Thyroid gland (tissue), 4 donors: ENCODE measurements at regions not wholly inside any gene's neighbourhood (a gene's known extent, or its start where the extent isn't known, plus 50 kb on each side); places are given as distances from the start of the nearest gene placed in this dataset.

ENCODE experiments used
- DNase-seq, 2 donors: peaks; one replicate each; pipeline ENCODE4 v3.0.0-alpha.2; 2019
- H3K27ac ChIP-seq, 3 donors: fragments of 200-600 bp; sonication (generic); 1 replicate in 2 of 3; 2 replicates in 1 of 3; pipeline ENCODE4 v1.5.1; 2016 to 2019; ENCODE audit warnings: mild to moderate bottlenecking in 1 of 3, moderate library complexity in 1 of 3
- H3K27me3 ChIP-seq: fragments of 200-600 bp; sonication (generic); one replicate; pipeline ENCODE4 v1.5.1; 2019
- H3K36me3 ChIP-seq, 2 donors: fragments of 200-600 bp; sonication (generic); one replicate each; pipeline ENCODE4 v1.5.1; 2016 to 2019
- H3K4me1 ChIP-seq, 2 donors: fragments of 200-600 bp; sonication (generic); one replicate each; pipeline ENCODE4 v1.5.1; 2017 to 2019
- H3K4me3 ChIP-seq, 3 donors: fragments of 200-600 bp; sonication (generic); replicated peaks in 1 of 3; 1 replicate in 2 of 3; 2 replicates in 1 of 3; pipeline ENCODE4 v1.5.1; 2016; ENCODE audit warnings: mild to moderate bottlenecking in 1 of 3
- H3K9me3 ChIP-seq: fragments of 200-600 bp; sonication (generic); one replicate; pipeline ENCODE4 v1.5.1; 2017
- POLR2A ChIP-seq, 2 donors: fragments of 450-650 bp; IDR thresholded peaks; one replicate each; pipeline ENCODE4 v1.6.1; 2017; ENCODE audit warnings: antibody characterized with exemption in 2 of 2, mild to moderate bottlenecking in 2 of 2, moderate library complexity in 1 of 2
- WGBS, 2 donors: methylation state at CpG; one replicate each; pipeline ENCODE4 v1.1.5; 2017; 5-methylcytosine and 5-hydroxymethylcytosine counted together
- intact Hi-C: fragments of 100-400 bp; cut with DNase I; formaldehyde crosslinking; loops from one replicate; pipeline ENCODE4 v1.15.1; 2023
- TF ChIP-seq, protein P1 (sequence below), 6 experiments: fragments of 200-600 bp in 3 of 6; fragments of 450-650 bp in 3 of 6; sonication (generic) in 3 of 6; IDR thresholded peaks; one replicate each; pipeline ENCODE4 v1.5.1; 2016 to 2019; ENCODE audit warnings: antibody characterized with exemption in 6 of 6, mild to moderate bottlenecking in 2 of 6, inconsistent platforms in 1 of 6, moderate library complexity in 1 of 6

- Histone ChIP-seq H3K4me3 (no peak overlapping the region), H3K27me3 (no peaks in the 10 kb centered on the region), H3K27ac (no peak overlapping the region), H3K4me1 (peaks cover 0 to 11% of the 10 kb centered on the region in 2 donors), H3K36me3 (no peaks in the 10 kb centered on the region), H3K9me3 (no peaks in the 10 kb centered on the region)
- WGBS, 2 donors: 89 to 90% methylated on average over 6 of the region's 6 CpGs
- intact Hi-C loops: no loop called here
- no peak for TF ChIP-seq POLR2A (IDR thresholded peaks at IDR 0.05)
- TF ChIP-seq, protein P1, sequence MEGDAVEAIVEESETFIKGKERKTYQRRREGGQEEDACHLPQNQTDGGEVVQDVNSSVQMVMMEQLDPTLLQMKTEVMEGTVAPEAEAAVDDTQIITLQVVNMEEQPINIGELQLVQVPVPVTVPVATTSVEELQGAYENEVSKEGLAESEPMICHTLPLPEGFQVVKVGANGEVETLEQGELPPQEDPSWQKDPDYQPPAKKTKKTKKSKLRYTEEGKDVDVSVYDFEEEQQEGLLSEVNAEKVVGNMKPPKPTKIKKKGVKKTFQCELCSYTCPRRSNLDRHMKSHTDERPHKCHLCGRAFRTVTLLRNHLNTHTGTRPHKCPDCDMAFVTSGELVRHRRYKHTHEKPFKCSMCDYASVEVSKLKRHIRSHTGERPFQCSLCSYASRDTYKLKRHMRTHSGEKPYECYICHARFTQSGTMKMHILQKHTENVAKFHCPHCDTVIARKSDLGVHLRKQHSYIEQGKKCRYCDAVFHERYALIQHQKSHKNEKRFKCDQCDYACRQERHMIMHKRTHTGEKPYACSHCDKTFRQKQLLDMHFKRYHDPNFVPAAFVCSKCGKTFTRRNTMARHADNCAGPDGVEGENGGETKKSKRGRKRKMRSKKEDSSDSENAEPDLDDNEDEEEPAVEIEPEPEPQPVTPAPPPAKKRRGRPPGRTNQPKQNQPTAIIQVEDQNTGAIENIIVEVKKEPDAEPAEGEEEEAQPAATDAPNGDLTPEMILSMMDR (IDR thresholded peaks at IDR 0.05): no peak
- DNase-seq: no peak
Measured at GRCh38 chr2:238694922-238695321, 153.0 kb upstream of the TWIST2 start.

- Histone ChIP-seq H3K27me3 (no peaks in the 10 kb centered on the region), H3K4me3 (no peak overlapping the region), H3K4me1 (peaks cover 0 to 11% of the 10 kb centered on the region in 2 donors), H3K9me3 (no peaks in the 10 kb centered on the region), H3K27ac (no peak overlapping the region), H3K36me3 (no peaks in the 10 kb centered on the region)
- intact Hi-C loops: no loop called here
- 23 to 32% methylated on average over 4 of the region's 4 CpGs for WGBS, 2 donors
- TF ChIP-seq POLR2A (IDR thresholded peaks at IDR 0.05): no peak
- TF ChIP-seq, protein P1 (IDR thresholded peaks at IDR 0.05): no peak
- peak; percentile 41 to 51 for DNase-seq
Measured at GRCh38 chr2:238695538-238695937, 152.3 kb upstream of the TWIST2 start.

DNA sequence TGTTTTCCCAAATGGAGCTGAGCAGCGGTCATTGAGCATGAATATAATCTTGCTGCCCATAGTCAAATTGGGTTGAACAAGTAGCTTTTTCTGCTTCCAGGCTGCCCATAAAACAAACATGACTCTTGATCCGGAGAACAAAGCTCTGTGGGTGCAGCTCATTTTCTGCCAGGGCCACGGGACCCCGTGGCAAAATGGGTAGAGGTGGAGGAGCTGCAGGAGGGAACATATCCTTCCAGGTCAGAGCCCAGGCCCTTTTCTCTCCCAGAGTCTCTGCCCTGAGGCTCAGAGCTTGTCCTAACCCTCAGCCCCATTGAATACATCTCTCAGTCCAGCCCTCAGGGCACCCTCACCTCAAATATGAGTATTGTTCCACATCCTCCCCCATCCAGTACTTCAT, 151.6 kb upstream of the TWIST2 start:
- Histone ChIP-seq H3K27ac (no peak overlapping the region), H3K9me3 (no peaks in the 10 kb centered on the region), H3K36me3 (no peaks in the 10 kb centered on the region), H3K4me1 (peaks cover 0 to 11% of the 10 kb centered on the region in 2 donors), H3K27me3 (no peaks in the 10 kb centered on the region), H3K4me3 (no peak overlapping the region)
- DNase-seq: no peak
- intact Hi-C loops: no loop called here
- TF ChIP-seq, protein P1 (IDR thresholded peaks at IDR 0.05): no peak
- TF ChIP-seq POLR2A (IDR thresholded peaks at IDR 0.05): no peak
- 70 to 94% methylated on average over 4 of the region's 4 CpGs for WGBS, 2 donors

DNA sequence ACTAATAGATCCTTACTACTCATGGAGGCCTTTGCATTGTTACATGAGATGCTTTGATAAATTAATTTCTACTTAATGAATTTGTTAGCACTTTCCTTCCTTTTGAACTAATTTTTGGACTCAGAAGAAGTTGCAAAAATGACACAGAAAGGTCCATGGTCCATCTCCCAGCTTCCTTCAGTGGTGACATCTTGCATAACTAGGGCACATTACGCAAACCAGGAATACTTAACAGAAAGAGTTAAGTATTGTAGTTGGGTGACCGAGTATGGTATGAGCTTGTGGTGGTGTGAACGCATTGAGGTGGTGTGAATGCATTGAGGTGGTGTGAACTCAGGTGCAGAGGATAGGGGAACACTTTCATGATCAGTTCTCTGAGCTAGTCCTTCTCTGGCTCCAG, 151.1 kb upstream of the TWIST2 start:
- Histone ChIP-seq H3K9me3 (no peaks in the 10 kb centered on the region), H3K27ac (no peak overlapping the region), H3K27me3 (no peaks in the 10 kb centered on the region), H3K36me3 (no peaks in the 10 kb centered on the region), H3K4me1 (peaks cover 0 to 11% of the 10 kb centered on the region in 2 donors), H3K4me3 (no peak overlapping the region)
- 85 to 88% methylated on average over 3 of the region's 3 CpGs for WGBS, 2 donors
- TF ChIP-seq, protein P1 (IDR thresholded peaks at IDR 0.05): no peak
- no peak for TF ChIP-seq POLR2A (IDR thresholded peaks at IDR 0.05)
- DNase-seq: no peak
- intact Hi-C loops: no loop called here

GRCh38 chr2:238697193-238698071, 150.5 kb upstream of the TWIST2 start:
- DNase-seq: no peak
- Histone ChIP-seq H3K36me3 (no peaks in the 10 kb centered on the region), H3K27me3 (no peaks in the 10 kb centered on the region), H3K4me1 (peaks cover 0 to 11% of the 10 kb centered on the region in 2 donors), H3K27ac (no peak overlapping the region), H3K9me3 (no peaks in the 10 kb centered on the region), H3K4me3 (no peak overlapping the region)
- 80 to 84% methylated on average over 19 to 20 of the region's 20 CpGs for WGBS, 2 donors
- intact Hi-C loops: no loop called here
- TF ChIP-seq, protein P1 (IDR thresholded peaks at IDR 0.05): no peak
- no peak for TF ChIP-seq POLR2A (IDR thresholded peaks at IDR 0.05)
